WI38 (cell line): ENCODE measurements at regions not wholly inside any gene's neighbourhood (a gene's known extent, or its start where the extent isn't known, plus 50 kb on each side); places are given as distances from the start of the nearest gene placed in this dataset.

ENCODE experiments used
- H3K4me3 ChIP-seq: 2 replicates; pipeline ENCODE4 v1.5.1; 2011; ENCODE audit warnings: low read depth, mild to moderate bottlenecking, control low read depth, low read length
- CTCF ChIP-seq: IDR thresholded peaks from 2 replicates; pipeline ENCODE4 v1.5.1; 2012; ENCODE audit warnings: low read depth, mild to moderate bottlenecking, control low read depth, low read length

GRCh38 chr7:134372858-134373257, 56.1 kb upstream of the SLC35B4 start:
- no peak for TF ChIP-seq CTCF
- no peak overlapping the region for H3K4me3 ChIP-seq

GRCh38 chr7:134371971-134372370, 55.2 kb upstream of the SLC35B4 start:
- no peak overlapping the region for H3K4me3 ChIP-seq
- no peak for TF ChIP-seq CTCF

- H3K4me3 ChIP-seq = no peak overlapping the region
- no peak for TF ChIP-seq CTCF
Observed at GRCh38 chr7:134371536-134371935, 54.8 kb upstream of the SLC35B4 start.

GRCh38 chr7:134370135-134370534, 53.4 kb upstream of the SLC35B4 start:
- TF ChIP-seq CTCF = no peak
- no peak overlapping the region for H3K4me3 ChIP-seq

GRCh38 chr7:134368851-134369544, 52.3 kb upstream of the SLC35B4 start:
- TF ChIP-seq CTCF = no peak
- no peak overlapping the region for H3K4me3 ChIP-seq

- H3K4me3 ChIP-seq = no peak overlapping the region
- no peak for TF ChIP-seq CTCF
Observed at GRCh38 chr7:134367956-134368749, 51.4 kb upstream of the SLC35B4 start.
